ENCODE measurements at regions not wholly inside any gene's neighbourhood (a gene's known extent, or its start where the extent isn't known, plus 50 kb on each side); places are given as distances from the start of the nearest gene placed in this dataset.

- no peak overlapping the region for H4K5ac ChIP-seq (ENCODE audit: low read length)
- H3K56ac ChIP-seq (ENCODE audit: low read length): no peak overlapping the region
- no peak overlapping the region for H2BK15ac ChIP-seq (replicated peaks; ENCODE audit: low read depth)
- H3K36me3 ChIP-seq (ENCODE audit: control insufficient read depth, insufficient read depth, low read length): no peaks in the 10 kb centered on the region
- H2BK5ac ChIP-seq (ENCODE audit: low read length): no peak overlapping the region
- H3K27me3 ChIP-seq (ENCODE audit: insufficient read depth, low read length, poor library complexity): no peaks in the 10 kb centered on the region
- no peak overlapping the region for H3K23ac ChIP-seq (ENCODE audit: low read length)
- H2AK5ac ChIP-seq (ENCODE audit: low read length): no peak overlapping the region
- no peaks in the 10 kb centered on the region for H3K79me1 ChIP-seq (ENCODE audit: low read length)
- H3K79me2 ChIP-seq (ENCODE audit: control insufficient read depth, insufficient read depth, low read length): no peaks in the 10 kb centered on the region
- H3K27ac ChIP-seq (ENCODE audit: low read depth, low read length): no peak overlapping the region
- H2BK120ac ChIP-seq (ENCODE audit: low read depth, low read length): no peak overlapping the region
- H3K4me1 ChIP-seq (ENCODE audit: control insufficient read depth, low read depth, low read length): no peaks in the 10 kb centered on the region
- H3K4ac ChIP-seq (ENCODE audit: low read depth, low read length): no peak overlapping the region
- H3K18ac ChIP-seq (ENCODE audit: low read length): no peak overlapping the region
- H3K4me3 ChIP-seq (ENCODE audit: low read length): no peak overlapping the region
- no CpG with 5 or more reads among the region's 1 CpG for WGBS (ENCODE audit: extremely low coverage, insufficient coverage, low lambda C conversion rate)
- no peak for DNase-seq
- no peak overlapping the region for H4K8ac ChIP-seq (ENCODE audit: low read depth, low read length)
- no peak overlapping the region for H3K9ac ChIP-seq (ENCODE audit: low read length)
- no peak overlapping the region for H3K4me2 ChIP-seq (ENCODE audit: low read length)
Measured at GRCh38 chr5:113974976-113975375, 386.9 kb upstream of the KCNN2 start.

GRCh38 chr5:113984928-113985327 lies 376.9 kb upstream of the KCNN2 start:
- Histone ChIP-seq H3K27ac (ENCODE audit: low read depth, low read length) (no peak overlapping the region), H3K4me2 (ENCODE audit: low read length) (no peak overlapping the region), H4K8ac (ENCODE audit: low read depth, low read length) (no peak overlapping the region), H3K56ac (ENCODE audit: low read length) (no peak overlapping the region), H3K4me3 (ENCODE audit: low read length) (no peak overlapping the region), H3K4ac (ENCODE audit: low read depth, low read length) (no peak overlapping the region), H3K4me1 (ENCODE audit: control insufficient read depth, low read depth, low read length) (no peaks in the 10 kb centered on the region), H2BK15ac (replicated peaks; ENCODE audit: low read depth) (no peak overlapping the region), H4K5ac (ENCODE audit: low read length) (no peak overlapping the region), H2BK120ac (ENCODE audit: low read depth, low read length) (no peak overlapping the region), H3K9ac (ENCODE audit: low read length) (no peak overlapping the region), H3K23ac (ENCODE audit: low read length) (no peak overlapping the region), H2BK5ac (ENCODE audit: low read length) (no peak overlapping the region), H2AK5ac (ENCODE audit: low read length) (no peak overlapping the region), H3K79me1 (ENCODE audit: low read length) (no peaks in the 10 kb centered on the region), H3K27me3 (ENCODE audit: insufficient read depth, low read length, poor library complexity) (no peaks in the 10 kb centered on the region), H3K79me2 (ENCODE audit: control insufficient read depth, insufficient read depth, low read length) (no peaks in the 10 kb centered on the region), H3K36me3 (ENCODE audit: control insufficient read depth, insufficient read depth, low read length) (no peaks in the 10 kb centered on the region), H3K18ac (ENCODE audit: low read length) (no peak overlapping the region)
- DNase-seq: no peak
- no CpG with 5 or more reads among the region's 2 CpGs for whole genome bisulfite sequencing (ENCODE audit: extremely low coverage, insufficient coverage, low lambda C conversion rate)

GRCh38 chr5:113985505-113985904 lies 376.4 kb upstream of the KCNN2 start:
- Histone ChIP-seq H2AK5ac (ENCODE audit: low read length) (no peak overlapping the region), H3K79me2 (ENCODE audit: control insufficient read depth, insufficient read depth, low read length) (no peaks in the 10 kb centered on the region), H3K36me3 (ENCODE audit: control insufficient read depth, insufficient read depth, low read length) (no peaks in the 10 kb centered on the region), H2BK15ac (replicated peaks; ENCODE audit: low read depth) (no peak overlapping the region), H3K4me3 (ENCODE audit: low read length) (no peak overlapping the region), H3K4me1 (ENCODE audit: control insufficient read depth, low read depth, low read length) (no peaks in the 10 kb centered on the region), H3K27me3 (ENCODE audit: insufficient read depth, low read length, poor library complexity) (no peaks in the 10 kb centered on the region), H3K9ac (ENCODE audit: low read length) (no peak overlapping the region), H3K27ac (ENCODE audit: low read depth, low read length) (no peak overlapping the region), H3K79me1 (ENCODE audit: low read length) (no peaks in the 10 kb centered on the region), H3K23ac (ENCODE audit: low read length) (no peak overlapping the region), H2BK5ac (ENCODE audit: low read length) (no peak overlapping the region), H4K5ac (ENCODE audit: low read length) (no peak overlapping the region), H2BK120ac (ENCODE audit: low read depth, low read length) (no peak overlapping the region), H3K18ac (ENCODE audit: low read length) (no peak overlapping the region), H3K56ac (ENCODE audit: low read length) (no peak overlapping the region), H4K8ac (ENCODE audit: low read depth, low read length) (no peak overlapping the region), H3K4ac (ENCODE audit: low read depth, low read length) (no peak overlapping the region), H3K4me2 (ENCODE audit: low read length) (no peak overlapping the region)
- no peak for DNase-seq
- no CpG with 5 or more reads among the region's 4 CpGs for WGBS (ENCODE audit: extremely low coverage, insufficient coverage, low lambda C conversion rate)

- no peak overlapping the region for H3K27ac ChIP-seq (ENCODE audit: low read depth, low read length)
- H3K36me3 ChIP-seq (ENCODE audit: control insufficient read depth, insufficient read depth, low read length): no peaks in the 10 kb centered on the region
- no peak overlapping the region for H3K9ac ChIP-seq (ENCODE audit: low read length)
- DNase-seq: no peak
- H3K18ac ChIP-seq (ENCODE audit: low read length): no peak overlapping the region
- H3K56ac ChIP-seq (ENCODE audit: low read length): no peak overlapping the region
- no peaks in the 10 kb centered on the region for H3K79me2 ChIP-seq (ENCODE audit: control insufficient read depth, insufficient read depth, low read length)
- H3K79me1 ChIP-seq (ENCODE audit: low read length): no peaks in the 10 kb centered on the region
- H2BK120ac ChIP-seq (ENCODE audit: low read depth, low read length): no peak overlapping the region
- H2BK15ac ChIP-seq (replicated peaks; ENCODE audit: low read depth): no peak overlapping the region
- H3K4ac ChIP-seq (ENCODE audit: low read depth, low read length): no peak overlapping the region
- no peak overlapping the region for H3K4me3 ChIP-seq (ENCODE audit: low read length)
- H3K23ac ChIP-seq (ENCODE audit: low read length): no peak overlapping the region
- H2AK5ac ChIP-seq (ENCODE audit: low read length): no peak overlapping the region
- no peak overlapping the region for H3K4me2 ChIP-seq (ENCODE audit: low read length)
- H3K27me3 ChIP-seq (ENCODE audit: insufficient read depth, low read length, poor library complexity): no peaks in the 10 kb centered on the region
- no peak overlapping the region for H2BK5ac ChIP-seq (ENCODE audit: low read length)
- WGBS (ENCODE audit: extremely low coverage, insufficient coverage, low lambda C conversion rate): no CpG with 5 or more reads among the region's 6 CpGs
- no peak overlapping the region for H4K5ac ChIP-seq (ENCODE audit: low read length)
- no peak overlapping the region for H4K8ac ChIP-seq (ENCODE audit: low read depth, low read length)
- no peaks in the 10 kb centered on the region for H3K4me1 ChIP-seq (ENCODE audit: control insufficient read depth, low read depth, low read length)
Measured at GRCh38 chr5:113989278-113989912, 372.5 kb upstream of the KCNN2 start.

- H3K4me2 ChIP-seq (ENCODE audit: low read length): no peak overlapping the region
- H3K79me1 ChIP-seq (ENCODE audit: low read length): no peaks in the 10 kb centered on the region
- no peak overlapping the region for H3K9ac ChIP-seq (ENCODE audit: low read length)
- no peak overlapping the region for H3K56ac ChIP-seq (ENCODE audit: low read length)
- no peak overlapping the region for H4K8ac ChIP-seq (ENCODE audit: low read depth, low read length)
- DNase-seq: no peak
- H3K4me1 ChIP-seq (ENCODE audit: control insufficient read depth, low read depth, low read length): no peaks in the 10 kb centered on the region
- no peak overlapping the region for H3K18ac ChIP-seq (ENCODE audit: low read length)
- H3K27ac ChIP-seq (ENCODE audit: low read depth, low read length): no peak overlapping the region
- no peak overlapping the region for H2BK120ac ChIP-seq (ENCODE audit: low read depth, low read length)
- H3K27me3 ChIP-seq (ENCODE audit: insufficient read depth, low read length, poor library complexity): no peaks in the 10 kb centered on the region
- H4K5ac ChIP-seq (ENCODE audit: low read length): no peak overlapping the region
- no peak overlapping the region for H3K4me3 ChIP-seq (ENCODE audit: low read length)
- no peak overlapping the region for H2BK15ac ChIP-seq (replicated peaks; ENCODE audit: low read depth)
- no peak overlapping the region for H2AK5ac ChIP-seq (ENCODE audit: low read length)
- H3K23ac ChIP-seq (ENCODE audit: low read length): no peak overlapping the region
- no peak overlapping the region for H3K4ac ChIP-seq (ENCODE audit: low read depth, low read length)
- no peak overlapping the region for H2BK5ac ChIP-seq (ENCODE audit: low read length)
- no peaks in the 10 kb centered on the region for H3K36me3 ChIP-seq (ENCODE audit: control insufficient read depth, insufficient read depth, low read length)
- no peaks in the 10 kb centered on the region for H3K79me2 ChIP-seq (ENCODE audit: control insufficient read depth, insufficient read depth, low read length)
Measured at GRCh38 chr5:113989913-113990305, 372.0 kb upstream of the KCNN2 start.

GRCh38 chr5:114001076-114001475 lies 360.8 kb upstream of the KCNN2 start:
- H3K27ac ChIP-seq (ENCODE audit: low read depth, low read length): no peak overlapping the region
- no peak overlapping the region for H3K9ac ChIP-seq (ENCODE audit: low read length)
- H2BK15ac ChIP-seq (replicated peaks; ENCODE audit: low read depth): no peak overlapping the region
- no peaks in the 10 kb centered on the region for H3K4me1 ChIP-seq (ENCODE audit: control insufficient read depth, low read depth, low read length)
- H2BK120ac ChIP-seq (ENCODE audit: low read depth, low read length): no peak overlapping the region
- H3K27me3 ChIP-seq (ENCODE audit: insufficient read depth, low read length, poor library complexity): no peaks in the 10 kb centered on the region
- no peak for DNase-seq
- no peaks in the 10 kb centered on the region for H3K79me1 ChIP-seq (ENCODE audit: low read length)
- H2BK5ac ChIP-seq (ENCODE audit: low read length): no peak overlapping the region
- no peak overlapping the region for H3K4me3 ChIP-seq (ENCODE audit: low read length)
- no peak overlapping the region for H3K23ac ChIP-seq (ENCODE audit: low read length)
- H4K5ac ChIP-seq (ENCODE audit: low read length): no peak overlapping the region
- WGBS (ENCODE audit: extremely low coverage, insufficient coverage, low lambda C conversion rate): no CpG with 5 or more reads among the region's 1 CpG
- H3K18ac ChIP-seq (ENCODE audit: low read length): no peak overlapping the region
- no peak overlapping the region for H3K4ac ChIP-seq (ENCODE audit: low read depth, low read length)
- H2AK5ac ChIP-seq (ENCODE audit: low read length): no peak overlapping the region
- no peak overlapping the region for H3K4me2 ChIP-seq (ENCODE audit: low read length)
- H3K36me3 ChIP-seq (ENCODE audit: control insufficient read depth, insufficient read depth, low read length): no peaks in the 10 kb centered on the region
- H3K79me2 ChIP-seq (ENCODE audit: control insufficient read depth, insufficient read depth, low read length): no peaks in the 10 kb centered on the region
- H4K8ac ChIP-seq (ENCODE audit: low read depth, low read length): no peak overlapping the region
- H3K56ac ChIP-seq (ENCODE audit: low read length): no peak overlapping the region
